DOHH2 (cell line): ENCODE measurements at regions not wholly inside any gene's neighbourhood (a gene's known extent, or its start where the extent isn't known, plus 50 kb on each side); places are given as distances from the start of the nearest gene placed in this dataset.

Experiments
- CTCF ChIP-seq: fragments of 200-600 bp; sonication (generic); IDR thresholded peaks from one replicate; pipeline ENCODE4 v1.5.1; 2014; ENCODE audit warnings: antibody characterized with exemption, mild to moderate bottlenecking, low read depth, low read length; ENCODE audit not compliant: poor library complexity, severe bottlenecking
- EZH2phosphoT487 ChIP-seq: fragments of 200-600 bp; sonication (generic); IDR thresholded peaks from 2 replicates; pipeline ENCODE4 v1.6.1; 2017; ENCODE audit warnings: borderline replicate concordance, mild to moderate bottlenecking, antibody characterized with exemption, low read length, moderate library complexity, mixed read lengths

GRCh38 chr11:2077061-2077802 is 62.0 kb downstream of the IGF2 start:
- no peak for TF ChIP-seq CTCF
- no peak for TF ChIP-seq EZH2phosphoT487
